HL-60 (cell line): ENCODE measurements at regions not wholly inside any gene's neighbourhood (a gene's known extent, or its start where the extent isn't known, plus 50 kb on each side); places are given as distances from the start of the nearest gene placed in this dataset.

Experiments
- CTCF ChIP-seq: IDR thresholded peaks from one replicate; pipeline ENCODE4 v1.5.1; 2011; ENCODE audit warnings: low read length, control low read depth, inconsistent platforms; ENCODE audit not compliant: insufficient read depth
- GABPA ChIP-seq: IDR thresholded peaks from 2 replicates; pipeline ENCODE4 v1.6.1; 2012; ENCODE audit warnings: low read depth
- POLR2AphosphoS5 ChIP-seq: IDR thresholded peaks from 2 replicates; pipeline ENCODE4 v1.6.1; 2012; ENCODE audit warnings: low read depth
- REST ChIP-seq: IDR thresholded peaks from 2 replicates; pipeline ENCODE4 v1.6.1; 2012; ENCODE audit warnings: low read depth; ENCODE audit not compliant: insufficient replicate concordance
- SPI1 ChIP-seq: IDR thresholded peaks from 2 replicates; pipeline ENCODE4 v1.6.1; 2012; ENCODE audit warnings: low read depth, mild to moderate bottlenecking, borderline replicate concordance

GRCh38 chr12:19965196-19966038 is 402.9 kb upstream of the PDE3A start:
- TF ChIP-seq CTCF = no peak
- no peak for TF ChIP-seq POLR2AphosphoS5
- no peak for TF ChIP-seq REST
- TF ChIP-seq GABPA = no peak
- no peak for TF ChIP-seq SPI1
